CD14-positive monocyte (primary cell): ENCODE measurements at regions not wholly inside any gene's neighbourhood (a gene's known extent, or its start where the extent isn't known, plus 50 kb on each side); places are given as distances from the start of the nearest gene placed in this dataset.

Experiments used
- DNase-seq, 3 donors: peaks; one replicate each; pipeline ENCODE4 v3.0.0-alpha.2; 2011 to 2022
- H2AFZ ChIP-seq: 2 replicates; pipeline ENCODE4 v1.6.0; 2012; ENCODE audit warnings: mild to moderate bottlenecking, low read depth, low read length, inconsistent platforms; ENCODE audit not compliant: insufficient read depth, poor library complexity, severe bottlenecking
- H3K27ac ChIP-seq, 2 donors: 1 replicate in 1 of 2; 2 replicates in 1 of 2; pipeline ENCODE4 v1.5.1; 2012 to 2013; ENCODE audit warnings: low read length in 2 of 2, control low read depth in 1 of 2, inconsistent platforms in 1 of 2, low read depth in 1 of 2, mild to moderate bottlenecking in 1 of 2
- H3K27me3 ChIP-seq, 2 donors: one replicate each; pipeline versions ENCODE4 v1.6.0 to v1.6.1; 2011 to 2013; ENCODE audit warnings: low read length in 2 of 2; ENCODE audit not compliant: control insufficient read depth in 2 of 2, insufficient read depth in 2 of 2
- H3K36me3 ChIP-seq, 2 donors: replicated peaks in 1 of 2; 1 replicate in 1 of 2; 2 replicates in 1 of 2; pipeline versions ENCODE4 v1.5.1 to v1.6.1; 2012 to 2013; ENCODE audit warnings: low read length in 2 of 2, control low read depth in 1 of 2, inconsistent platforms in 1 of 2, mild to moderate bottlenecking in 1 of 2; ENCODE audit not compliant: insufficient read depth in 2 of 2, control insufficient read depth in 1 of 2
- H3K4me1 ChIP-seq, 2 donors: 1 replicate in 1 of 2; 2 replicates in 1 of 2; pipeline versions ENCODE4 v1.5.1 to v1.6.1; 2012 to 2013; ENCODE audit warnings: low read length in 2 of 2, control low read depth in 1 of 2, inconsistent platforms in 1 of 2, mild to moderate bottlenecking in 1 of 2, moderate library complexity in 1 of 2; ENCODE audit not compliant: insufficient read depth in 2 of 2, control insufficient read depth in 1 of 2
- H3K4me2 ChIP-seq: replicated peaks from 2 replicates; pipeline ENCODE3; 2012; ENCODE audit warnings: low read length, moderate library complexity, mild to moderate bottlenecking; ENCODE audit not compliant: poor library complexity, severe bottlenecking; ENCODE audit errors: extremely low read depth
- H3K4me3 ChIP-seq, 3 experiments: fragments of 200-600 bp in 1 of 3; sonication (generic) in 1 of 3; replicated peaks in 1 of 3; 1 replicate in 2 of 3; 2 replicates in 1 of 3; pipeline ENCODE4 v1.5.1; 2011 to 2013; ENCODE audit warnings: low read length in 3 of 3, mild to moderate bottlenecking in 3 of 3, control low read depth in 2 of 3, low read depth in 2 of 3, inconsistent platforms in 1 of 3, moderate library complexity in 1 of 3
- H3K79me2 ChIP-seq: 2 replicates; pipeline ENCODE4 v1.6.0; 2012; ENCODE audit warnings: mild to moderate bottlenecking, control low read depth, inconsistent platforms, low read length, moderate library complexity; ENCODE audit not compliant: insufficient read depth
- H3K9ac ChIP-seq: 2 replicates; pipeline ENCODE4 v1.6.0; 2017; ENCODE audit warnings: low read length, mild to moderate bottlenecking; ENCODE audit not compliant: insufficient read depth, poor library complexity, severe bottlenecking
- H3K9me3 ChIP-seq, 2 donors: replicated peaks in 1 of 2; 1 replicate in 1 of 2; 2 replicates in 1 of 2; pipeline versions ENCODE4 v1.5.1 to v1.6.1; 2012 to 2013; ENCODE audit warnings: low read length in 2 of 2, control low read depth in 1 of 2; ENCODE audit not compliant: control insufficient read depth in 1 of 2, insufficient read depth in 1 of 2
- H4K20me1 ChIP-seq: 2 replicates; pipeline ENCODE4 v1.6.0; 2012; ENCODE audit warnings: mild to moderate bottlenecking, low read length, control low read depth, moderate library complexity; ENCODE audit not compliant: insufficient read depth
- H3K27ac Mint-ChIP-seq, 7 donors: one replicate each; pipeline ENCODE4 v1.8.0; 2020; ENCODE audit warnings: mild to moderate bottlenecking in 7 of 7, mixed read lengths in 7 of 7, moderate library complexity in 6 of 7, inconsistent platforms in 2 of 7
- H3K27me3 Mint-ChIP-seq, 3 donors: one replicate each; pipeline ENCODE4 v1.8.0; 2021 to 2022; ENCODE audit warnings: low read depth in 3 of 3, mild to moderate bottlenecking in 3 of 3, mixed read lengths in 3 of 3, moderate library complexity in 3 of 3, inconsistent platforms in 1 of 3
- H3K36me3 Mint-ChIP-seq, 2 donors: one replicate each; pipeline ENCODE4 v1.8.0; 2020; ENCODE audit warnings: mixed read lengths in 2 of 2, inconsistent platforms in 1 of 2, mild to moderate bottlenecking in 1 of 2
- H3K4me1 Mint-ChIP-seq: one replicate; pipeline ENCODE4 v1.8.0; 2020; ENCODE audit warnings: mild to moderate bottlenecking, mixed read lengths
- H3K4me3 Mint-ChIP-seq, 2 donors: one replicate each; pipeline ENCODE4 v1.8.0; 2020; ENCODE audit warnings: mild to moderate bottlenecking in 2 of 2, mixed read lengths in 2 of 2, moderate library complexity in 1 of 2
- H3K9me3 Mint-ChIP-seq, 7 donors: one replicate each; pipeline ENCODE4 v1.8.0; 2020 to 2022; ENCODE audit warnings: mixed read lengths in 7 of 7, mild to moderate bottlenecking in 6 of 7, moderate library complexity in 6 of 7, inconsistent platforms in 2 of 7
- WGBS: methylation state at CpG from one replicate; pipeline ENCODE4 v1.1.5; 2013; ENCODE audit warnings: missing lambda C conversion rate; ENCODE audit not compliant: insufficient coverage; 5-methylcytosine and 5-hydroxymethylcytosine counted together
- intact Hi-C, 2 donors: fragments of 100-400 bp; cut with micrococcal nuclease; formaldehyde crosslinking; loops; one replicate each; pipeline versions ENCODE4 v1.15.0 to v1.15.1; 2023
- TF ChIP-seq, protein P1 (sequence below): fragments of 200-600 bp; IDR thresholded peaks from one replicate; pipeline ENCODE4 v1.8.0; 2022; ENCODE audit warnings: antibody characterized with exemption, mild to moderate bottlenecking

DNA sequence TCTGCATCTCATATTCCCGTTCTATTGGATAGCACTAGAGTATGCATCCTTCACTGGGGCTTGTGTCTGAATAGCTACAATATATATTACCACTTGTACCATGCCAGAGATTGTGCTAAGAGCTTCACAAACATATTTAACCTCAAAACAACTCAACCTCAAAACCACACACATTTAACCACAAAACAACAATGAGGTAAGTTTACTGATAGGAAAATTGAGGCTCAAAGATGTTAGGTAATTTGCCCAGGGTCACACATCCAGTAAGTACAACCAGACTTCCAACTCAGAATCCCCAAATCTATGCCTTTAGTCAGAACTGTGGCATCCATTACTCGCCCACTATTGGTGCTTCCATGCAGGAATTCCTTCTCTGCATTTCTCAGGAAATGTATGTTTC is 220.0 kb downstream of the FAM43A start:
- H2AFZ ChIP-seq = no peak overlapping the region
- Mint-ChIP-seq H3K4me1 (peaks cover 16% of the 10 kb centered on the region), H3K4me3 (no peak overlapping the region), H3K27ac (no peak overlapping the region), H3K27me3 (peaks cover 0 to 3% (median 0%) of the 10 kb centered on the region in 3 donors), H3K9me3 (peaks cover 0 to 8% (median 7%) of the 10 kb centered on the region in 7 donors), H3K36me3 (no peaks in the 10 kb centered on the region)
- H3K27ac ChIP-seq = no peak overlapping the region
- intact Hi-C loops = no loop called here
- DNase-seq = no peak
- no peaks in the 10 kb centered on the region for H4K20me1 ChIP-seq
- H3K9ac ChIP-seq = no peak overlapping the region
- no peak overlapping the region for H3K4me3 ChIP-seq
- no peaks in the 10 kb centered on the region for H3K9me3 ChIP-seq
- TF ChIP-seq, protein P1, sequence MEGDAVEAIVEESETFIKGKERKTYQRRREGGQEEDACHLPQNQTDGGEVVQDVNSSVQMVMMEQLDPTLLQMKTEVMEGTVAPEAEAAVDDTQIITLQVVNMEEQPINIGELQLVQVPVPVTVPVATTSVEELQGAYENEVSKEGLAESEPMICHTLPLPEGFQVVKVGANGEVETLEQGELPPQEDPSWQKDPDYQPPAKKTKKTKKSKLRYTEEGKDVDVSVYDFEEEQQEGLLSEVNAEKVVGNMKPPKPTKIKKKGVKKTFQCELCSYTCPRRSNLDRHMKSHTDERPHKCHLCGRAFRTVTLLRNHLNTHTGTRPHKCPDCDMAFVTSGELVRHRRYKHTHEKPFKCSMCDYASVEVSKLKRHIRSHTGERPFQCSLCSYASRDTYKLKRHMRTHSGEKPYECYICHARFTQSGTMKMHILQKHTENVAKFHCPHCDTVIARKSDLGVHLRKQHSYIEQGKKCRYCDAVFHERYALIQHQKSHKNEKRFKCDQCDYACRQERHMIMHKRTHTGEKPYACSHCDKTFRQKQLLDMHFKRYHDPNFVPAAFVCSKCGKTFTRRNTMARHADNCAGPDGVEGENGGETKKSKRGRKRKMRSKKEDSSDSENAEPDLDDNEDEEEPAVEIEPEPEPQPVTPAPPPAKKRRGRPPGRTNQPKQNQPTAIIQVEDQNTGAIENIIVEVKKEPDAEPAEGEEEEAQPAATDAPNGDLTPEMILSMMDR = no peak
- H3K27me3 ChIP-seq = no peaks in the 10 kb centered on the region
- WGBS = no CpG with 5 or more reads among the region's 2 CpGs
- H3K79me2 ChIP-seq = no peaks in the 10 kb centered on the region
- no peaks in the 10 kb centered on the region for H3K36me3 ChIP-seq
- H3K4me1 ChIP-seq = peaks cover 12 to 14% of the 10 kb centered on the region in 2 donors
- H3K4me2 ChIP-seq = no peak overlapping the region

DNA sequence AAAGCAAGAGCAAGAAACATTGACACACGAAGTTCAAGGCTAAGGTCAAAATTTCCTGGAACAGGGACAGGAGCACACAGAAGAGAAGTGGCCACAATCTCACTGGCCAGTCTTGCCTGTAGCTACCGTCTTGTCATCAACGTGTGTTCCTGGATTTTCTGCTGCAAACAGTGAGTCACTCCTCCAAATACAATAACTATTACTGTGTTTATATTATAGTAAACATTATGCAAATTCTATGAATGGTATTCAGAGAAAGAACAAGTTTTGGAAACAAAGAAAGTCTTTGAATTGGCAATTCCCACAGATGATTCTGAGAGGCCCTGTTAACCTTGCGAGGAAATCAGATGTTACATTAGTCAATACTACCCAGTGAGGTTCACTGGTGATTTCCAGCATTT is 220.5 kb downstream of the FAM43A start:
- Histone ChIP-seq H3K4me1 (peaks cover 11 to 14% of the 10 kb centered on the region in 2 donors), H3K9me3 (no peaks in the 10 kb centered on the region), H4K20me1 (no peaks in the 10 kb centered on the region), H3K27me3 (no peaks in the 10 kb centered on the region), H3K4me2 (no peak overlapping the region), H3K27ac (no peak overlapping the region), H3K9ac (no peak overlapping the region), H2AFZ (no peak overlapping the region), H3K36me3 (no peaks in the 10 kb centered on the region), H3K4me3 (no peak overlapping the region), H3K79me2 (no peaks in the 10 kb centered on the region)
- H3K9me3 Mint-ChIP-seq = peaks cover 0 to 8% (median 7%) of the 10 kb centered on the region in 7 donors
- intact Hi-C loops = no loop called here
- H3K27me3 Mint-ChIP-seq = peaks cover 0 to 3% (median 3%) of the 10 kb centered on the region in 3 donors
- no peaks in the 10 kb centered on the region for H3K36me3 Mint-ChIP-seq
- 70% methylated on average over 1 of the region's 4 CpGs for WGBS
- DNase-seq = no peak
- peaks cover 16% of the 10 kb centered on the region for H3K4me1 Mint-ChIP-seq
- TF ChIP-seq, protein P1 = no peak
- H3K4me3 Mint-ChIP-seq = no peak overlapping the region
- no peak overlapping the region for H3K27ac Mint-ChIP-seq
